ENCODE measurements at regions not wholly inside any gene's neighbourhood (a gene's known extent, or its start where the extent isn't known, plus 50 kb on each side); places are given as distances from the start of the nearest gene placed in this dataset.
A peak's percentile ranks its signal among the peaks of the same experiment; 100 is the strongest.

- Histone ChIP-seq H3K9ac (no peak overlapping the region), H3K36me3 (no peaks in the 10 kb centered on the region), H3K4me3 (no peak overlapping the region), H3K4me2 (no peak overlapping the region), H2AFZ (replicated peaks) (no peak overlapping the region), H3K79me2 (ENCODE audit: low read depth) (no peaks in the 10 kb centered on the region), H4K20me1 (ENCODE audit: low read depth) (no peaks in the 10 kb centered on the region), H3K4me1 (peaks cover 45% of the 10 kb centered on the region), H3K27me3 (no peaks in the 10 kb centered on the region), H3F3A (ENCODE audit: low read depth) (peaks cover 15% of the 10 kb centered on the region), H3K27ac (no peak overlapping the region), H3K9me3 (ENCODE audit: low read depth) (no peaks in the 10 kb centered on the region)
- no peak for TF ChIP-seq EZH2 (IDR thresholded peaks at IDR 0.05)
- Mint-ChIP-seq H3K27me3 (ENCODE audit: insufficient read depth, low read depth) (peaks cover 3% of the 10 kb centered on the region), H3K4me1 (peaks cover 24% of the 10 kb centered on the region), H3K27ac (no peak overlapping the region), H3K9me3 (peaks cover 1% of the 10 kb centered on the region), H3K4me3 (no peak overlapping the region), H3K36me3 (peaks cover 11% of the 10 kb centered on the region)
- DNase-seq (ENCODE audit: low spot score): no peak
These were observed 97.3 kb upstream of the SPRY1 start for GRCh38 chr4:123299212-123299691.

- TF ChIP-seq, protein P1, sequence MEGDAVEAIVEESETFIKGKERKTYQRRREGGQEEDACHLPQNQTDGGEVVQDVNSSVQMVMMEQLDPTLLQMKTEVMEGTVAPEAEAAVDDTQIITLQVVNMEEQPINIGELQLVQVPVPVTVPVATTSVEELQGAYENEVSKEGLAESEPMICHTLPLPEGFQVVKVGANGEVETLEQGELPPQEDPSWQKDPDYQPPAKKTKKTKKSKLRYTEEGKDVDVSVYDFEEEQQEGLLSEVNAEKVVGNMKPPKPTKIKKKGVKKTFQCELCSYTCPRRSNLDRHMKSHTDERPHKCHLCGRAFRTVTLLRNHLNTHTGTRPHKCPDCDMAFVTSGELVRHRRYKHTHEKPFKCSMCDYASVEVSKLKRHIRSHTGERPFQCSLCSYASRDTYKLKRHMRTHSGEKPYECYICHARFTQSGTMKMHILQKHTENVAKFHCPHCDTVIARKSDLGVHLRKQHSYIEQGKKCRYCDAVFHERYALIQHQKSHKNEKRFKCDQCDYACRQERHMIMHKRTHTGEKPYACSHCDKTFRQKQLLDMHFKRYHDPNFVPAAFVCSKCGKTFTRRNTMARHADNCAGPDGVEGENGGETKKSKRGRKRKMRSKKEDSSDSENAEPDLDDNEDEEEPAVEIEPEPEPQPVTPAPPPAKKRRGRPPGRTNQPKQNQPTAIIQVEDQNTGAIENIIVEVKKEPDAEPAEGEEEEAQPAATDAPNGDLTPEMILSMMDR (IDR thresholded peaks at IDR 0.05): no peak
- TF ChIP-seq EZH2phosphoT487 (IDR thresholded peaks at IDR 0.05): no peak
- no peak for TF ChIP-seq EZH2 (IDR thresholded peaks at IDR 0.05)
- Histone ChIP-seq H3F3A (ENCODE audit: low read depth) (peaks cover 27% of the 10 kb centered on the region), H3K4me3 (no peak overlapping the region), H3K9ac (no peak overlapping the region), H3K4me2 (no peak overlapping the region), H3K9me3 (ENCODE audit: low read depth) (no peaks in the 10 kb centered on the region), H3K36me3 (no peaks in the 10 kb centered on the region), H3K4me1 (peaks cover 55% of the 10 kb centered on the region), H3K79me2 (ENCODE audit: low read depth) (no peaks in the 10 kb centered on the region), H2AFZ (replicated peaks) (no peak overlapping the region), H4K20me1 (ENCODE audit: low read depth) (no peaks in the 10 kb centered on the region), H3K27me3 (no peaks in the 10 kb centered on the region), H3K27ac (no peak overlapping the region)
- Mint-ChIP-seq H3K36me3 (peaks cover 8% of the 10 kb centered on the region), H3K27me3 (ENCODE audit: insufficient read depth, low read depth) (peaks cover 4% of the 10 kb centered on the region), H3K4me1 (peaks cover 35% of the 10 kb centered on the region), H3K27ac (no peak overlapping the region), H3K4me3 (no peak overlapping the region), H3K9me3 (no peaks in the 10 kb centered on the region)
- no peak for DNase-seq (ENCODE audit: low spot score)
These were observed 96.2 kb upstream of the SPRY1 start for GRCh38 chr4:123300222-123301039.

DNA sequence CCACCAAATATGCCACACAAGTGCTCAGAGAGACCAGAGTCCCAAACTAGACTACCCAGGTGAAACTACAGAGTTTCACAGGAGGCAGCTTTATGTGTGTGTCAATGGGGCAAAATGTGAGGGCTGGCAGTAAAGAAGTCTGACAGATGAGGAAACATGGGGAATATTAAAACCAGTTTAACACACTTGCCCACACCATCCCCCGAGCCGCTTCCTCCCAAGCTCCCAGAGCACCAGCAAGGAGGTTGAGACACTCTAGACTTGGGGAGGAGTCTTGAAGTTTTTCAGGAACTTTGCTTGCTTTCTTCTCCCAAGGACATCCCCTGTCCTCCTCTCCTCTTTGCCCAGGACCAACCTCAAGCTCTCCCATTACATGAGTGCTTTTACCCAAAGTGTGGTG is 94.7 kb upstream of the SPRY1 start:
- Mint-ChIP-seq H3K4me1 (peaks cover 47% of the 10 kb centered on the region), H3K27ac (no peak overlapping the region)

More for the DNA sequence above, 94.7 kb upstream of the SPRY1 start:
- no peak for DNase-seq (ENCODE audit: low spot score)
- H4K20me1 ChIP-seq (ENCODE audit: low read depth): no peaks in the 10 kb centered on the region
- Mint-ChIP-seq H3K36me3 (peaks cover 4% of the 10 kb centered on the region), H3K9me3 (no peaks in the 10 kb centered on the region), H3K4me3 (no peak overlapping the region), H3K27me3 (ENCODE audit: insufficient read depth, low read depth) (peaks cover 4% of the 10 kb centered on the region)
- peaks cover 69% of the 10 kb centered on the region for H3K4me1 ChIP-seq
- H3K27me3 ChIP-seq: no peaks in the 10 kb centered on the region
- peaks cover 39% of the 10 kb centered on the region for H3F3A ChIP-seq (ENCODE audit: low read depth)
- no peaks in the 10 kb centered on the region for H3K9me3 ChIP-seq (ENCODE audit: low read depth)
- no peak overlapping the region for H3K27ac ChIP-seq
- no peak overlapping the region for H3K9ac ChIP-seq
- H3K79me2 ChIP-seq (ENCODE audit: low read depth): no peaks in the 10 kb centered on the region
- H2AFZ ChIP-seq (replicated peaks): no peak overlapping the region
- H3K4me3 ChIP-seq: no peak overlapping the region
- peak overlapping the region; percentile 23 for H3K4me2 ChIP-seq
- TF ChIP-seq EZH2phosphoT487 (IDR thresholded peaks at IDR 0.05) (no peak), EZH2 (IDR thresholded peaks at IDR 0.05) (no peak)
- TF ChIP-seq, protein P1 (IDR thresholded peaks at IDR 0.05): no peak
- H3K36me3 ChIP-seq: no peaks in the 10 kb centered on the region

Measured in neural progenitor cell (in vitro differentiated cells).